GM23338 (cell line): ENCODE measurements at regions not wholly inside any gene's neighbourhood (a gene's known extent, or its start where the extent isn't known, plus 50 kb on each side); places are given as distances from the start of the nearest gene placed in this dataset.

ENCODE experiments used
- TF ChIP-seq, protein P1 (sequence below), 2 experiments: fragments of 200-600 bp in 1 of 2; sonication (generic) in 1 of 2; conservative IDR thresholded peaks; 2 replicates each; pipeline versions ENCODE4 v1.5.1 to v1.6.1; 2016 to 2017; ENCODE audit warnings: antibody characterized with exemption in 2 of 2, low read depth in 2 of 2, mild to moderate bottlenecking in 2 of 2, moderate library complexity in 1 of 2
- TF ChIP-seq, protein P2 (sequence below): IDR thresholded peaks from one replicate; pipeline ENCODE4 v1.6.1; 2018; ENCODE audit warnings: antibody characterized with exemption; ENCODE audit not compliant: unreplicated experiment
- TF ChIP-seq, protein P3 (sequence below): IDR thresholded peaks from 2 replicates; pipeline ENCODE4 v1.6.1; 2016; ENCODE audit warnings: antibody characterized with exemption

- TF ChIP-seq, protein P1, sequence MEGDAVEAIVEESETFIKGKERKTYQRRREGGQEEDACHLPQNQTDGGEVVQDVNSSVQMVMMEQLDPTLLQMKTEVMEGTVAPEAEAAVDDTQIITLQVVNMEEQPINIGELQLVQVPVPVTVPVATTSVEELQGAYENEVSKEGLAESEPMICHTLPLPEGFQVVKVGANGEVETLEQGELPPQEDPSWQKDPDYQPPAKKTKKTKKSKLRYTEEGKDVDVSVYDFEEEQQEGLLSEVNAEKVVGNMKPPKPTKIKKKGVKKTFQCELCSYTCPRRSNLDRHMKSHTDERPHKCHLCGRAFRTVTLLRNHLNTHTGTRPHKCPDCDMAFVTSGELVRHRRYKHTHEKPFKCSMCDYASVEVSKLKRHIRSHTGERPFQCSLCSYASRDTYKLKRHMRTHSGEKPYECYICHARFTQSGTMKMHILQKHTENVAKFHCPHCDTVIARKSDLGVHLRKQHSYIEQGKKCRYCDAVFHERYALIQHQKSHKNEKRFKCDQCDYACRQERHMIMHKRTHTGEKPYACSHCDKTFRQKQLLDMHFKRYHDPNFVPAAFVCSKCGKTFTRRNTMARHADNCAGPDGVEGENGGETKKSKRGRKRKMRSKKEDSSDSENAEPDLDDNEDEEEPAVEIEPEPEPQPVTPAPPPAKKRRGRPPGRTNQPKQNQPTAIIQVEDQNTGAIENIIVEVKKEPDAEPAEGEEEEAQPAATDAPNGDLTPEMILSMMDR (conservative IDR thresholded peaks at IDR 0.05; ENCODE audit: low read depth in 2 of 2) = no peak
- TF ChIP-seq, protein P2, sequence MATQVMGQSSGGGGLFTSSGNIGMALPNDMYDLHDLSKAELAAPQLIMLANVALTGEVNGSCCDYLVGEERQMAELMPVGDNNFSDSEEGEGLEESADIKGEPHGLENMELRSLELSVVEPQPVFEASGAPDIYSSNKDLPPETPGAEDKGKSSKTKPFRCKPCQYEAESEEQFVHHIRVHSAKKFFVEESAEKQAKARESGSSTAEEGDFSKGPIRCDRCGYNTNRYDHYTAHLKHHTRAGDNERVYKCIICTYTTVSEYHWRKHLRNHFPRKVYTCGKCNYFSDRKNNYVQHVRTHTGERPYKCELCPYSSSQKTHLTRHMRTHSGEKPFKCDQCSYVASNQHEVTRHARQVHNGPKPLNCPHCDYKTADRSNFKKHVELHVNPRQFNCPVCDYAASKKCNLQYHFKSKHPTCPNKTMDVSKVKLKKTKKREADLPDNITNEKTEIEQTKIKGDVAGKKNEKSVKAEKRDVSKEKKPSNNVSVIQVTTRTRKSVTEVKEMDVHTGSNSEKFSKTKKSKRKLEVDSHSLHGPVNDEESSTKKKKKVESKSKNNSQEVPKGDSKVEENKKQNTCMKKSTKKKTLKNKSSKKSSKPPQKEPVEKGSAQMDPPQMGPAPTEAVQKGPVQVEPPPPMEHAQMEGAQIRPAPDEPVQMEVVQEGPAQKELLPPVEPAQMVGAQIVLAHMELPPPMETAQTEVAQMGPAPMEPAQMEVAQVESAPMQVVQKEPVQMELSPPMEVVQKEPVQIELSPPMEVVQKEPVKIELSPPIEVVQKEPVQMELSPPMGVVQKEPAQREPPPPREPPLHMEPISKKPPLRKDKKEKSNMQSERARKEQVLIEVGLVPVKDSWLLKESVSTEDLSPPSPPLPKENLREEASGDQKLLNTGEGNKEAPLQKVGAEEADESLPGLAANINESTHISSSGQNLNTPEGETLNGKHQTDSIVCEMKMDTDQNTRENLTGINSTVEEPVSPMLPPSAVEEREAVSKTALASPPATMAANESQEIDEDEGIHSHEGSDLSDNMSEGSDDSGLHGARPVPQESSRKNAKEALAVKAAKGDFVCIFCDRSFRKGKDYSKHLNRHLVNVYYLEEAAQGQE = no peak
- TF ChIP-seq, protein P3, sequence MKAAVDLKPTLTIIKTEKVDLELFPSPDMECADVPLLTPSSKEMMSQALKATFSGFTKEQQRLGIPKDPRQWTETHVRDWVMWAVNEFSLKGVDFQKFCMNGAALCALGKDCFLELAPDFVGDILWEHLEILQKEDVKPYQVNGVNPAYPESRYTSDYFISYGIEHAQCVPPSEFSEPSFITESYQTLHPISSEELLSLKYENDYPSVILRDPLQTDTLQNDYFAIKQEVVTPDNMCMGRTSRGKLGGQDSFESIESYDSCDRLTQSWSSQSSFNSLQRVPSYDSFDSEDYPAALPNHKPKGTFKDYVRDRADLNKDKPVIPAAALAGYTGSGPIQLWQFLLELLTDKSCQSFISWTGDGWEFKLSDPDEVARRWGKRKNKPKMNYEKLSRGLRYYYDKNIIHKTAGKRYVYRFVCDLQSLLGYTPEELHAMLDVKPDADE = no peak
These were observed 409.3 kb upstream of the MMADHC start for GRCh38 chr2:149996901-149997300.
